ENCODE measurements at regions not wholly inside any gene's neighbourhood (a gene's known extent, or its start where the extent isn't known, plus 50 kb on each side); places are given as distances from the start of the nearest gene placed in this dataset.

DNA sequence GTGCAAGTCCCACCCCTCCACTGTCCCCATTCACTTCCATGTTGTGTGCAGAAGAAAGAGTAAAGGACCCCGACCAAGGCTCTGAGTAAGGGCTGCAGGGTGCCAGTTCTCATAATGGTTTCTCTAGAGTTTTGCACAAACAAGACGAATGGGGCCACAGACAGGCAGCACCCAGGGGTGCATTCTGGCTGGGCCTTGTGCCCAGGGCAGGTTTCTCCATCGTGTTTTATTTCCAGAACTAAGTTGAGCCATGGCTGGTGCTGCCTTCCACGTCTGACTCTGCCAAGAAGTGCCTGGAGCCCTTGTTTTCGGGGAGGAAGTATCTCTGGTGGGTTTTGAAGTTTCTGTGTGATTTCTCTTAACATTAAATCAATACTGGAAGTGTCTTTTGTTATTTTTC lies 95.0 kb upstream of the SDK1 start:
- ChIA-PET CTCF (no interaction called here), POLR2A (no interaction called here)

DNA sequence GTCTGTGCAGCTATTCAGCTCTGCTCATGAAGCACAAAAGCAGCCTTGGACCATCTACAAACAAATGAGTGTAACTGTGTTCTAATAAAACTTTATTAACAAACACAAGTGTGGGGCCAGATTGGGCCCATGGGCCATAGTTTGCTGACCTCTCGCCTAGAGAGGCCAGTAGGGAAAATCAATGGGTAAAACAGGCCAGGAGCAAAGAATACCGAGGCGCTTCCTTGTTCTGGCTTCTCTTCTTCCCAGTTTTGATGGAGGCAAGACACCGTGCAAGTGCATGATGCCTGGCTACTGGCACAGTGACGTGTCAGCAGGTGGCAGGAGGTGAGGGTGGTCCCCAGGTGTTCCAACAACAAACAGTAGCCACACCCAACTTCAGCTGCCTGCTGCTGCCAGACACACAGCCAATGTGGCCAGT lies 94.3 kb upstream of the SDK1 start:
- POLR2A ChIA-PET, result no interaction called here
- CTCF ChIA-PET, result no interaction called here

DNA sequence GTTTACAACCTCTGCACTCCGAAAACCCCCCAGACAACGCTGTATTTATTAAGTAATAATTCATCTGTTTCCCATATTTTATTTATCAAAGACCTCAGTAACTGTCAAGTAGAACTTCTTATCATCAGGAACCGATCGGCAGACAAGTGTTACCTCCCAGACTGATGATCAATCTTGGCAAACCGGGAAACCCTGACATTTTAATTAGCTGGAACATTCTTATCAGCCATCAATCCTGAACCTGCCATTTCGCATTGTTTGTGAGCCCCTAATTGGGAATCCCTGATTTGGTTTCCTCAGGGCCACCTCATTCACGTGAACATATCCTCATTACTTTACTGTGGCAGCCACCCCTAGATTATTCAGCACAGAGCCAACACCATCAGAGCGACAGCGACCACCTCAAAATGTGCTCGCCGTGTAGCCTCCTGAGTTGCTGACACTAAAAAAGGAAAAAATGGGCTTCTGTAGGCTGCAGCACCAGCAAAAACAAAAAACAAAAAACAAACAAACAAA lies 93.6 kb upstream of the SDK1 start:
- ChIA-PET CTCF (interaction anchor here (0.8 kb wide), 1 partner anchor 9 kb away, joined by 4 read pairs; no protein-coding TSS in a partner anchor), POLR2A (no interaction called here)

DNA sequence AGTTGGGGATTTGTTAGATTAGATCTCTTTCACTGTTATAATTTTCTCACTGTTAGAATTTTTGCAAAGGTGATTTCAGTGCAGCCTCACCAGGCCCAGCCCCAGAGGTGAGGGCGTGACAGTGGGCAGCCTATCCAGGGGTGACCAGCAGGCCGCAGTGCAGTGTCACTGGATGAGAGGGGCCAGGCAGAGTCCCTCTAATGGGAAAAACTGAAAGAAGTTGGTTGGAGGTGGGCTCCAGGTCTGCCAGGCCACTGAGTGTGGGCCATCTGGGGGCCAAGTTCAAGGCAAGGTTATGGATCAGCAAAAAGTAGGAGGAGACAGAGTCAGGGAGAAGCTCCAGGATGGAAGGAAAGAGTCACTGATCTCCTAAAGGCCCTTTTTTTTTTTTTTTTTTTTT lies 90.5 kb upstream of the SDK1 start:
- ChIA-PET CTCF (no interaction called here), POLR2A (no interaction called here)

DNA sequence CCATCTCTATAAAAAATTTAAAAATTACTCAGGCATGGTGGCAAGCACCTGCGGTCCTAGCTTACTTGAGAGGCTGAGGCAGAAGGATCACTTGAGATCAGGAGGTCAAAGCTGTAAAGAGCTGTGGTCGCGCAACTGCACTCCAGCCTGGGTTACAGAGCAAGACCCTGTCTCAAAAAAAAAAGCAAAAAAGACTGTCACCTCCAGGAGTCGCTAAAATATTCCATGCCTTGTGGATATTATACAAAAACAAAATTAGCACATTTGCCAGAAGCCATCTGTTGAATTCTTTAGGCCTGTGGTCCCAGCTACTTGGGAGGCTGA lies 87.0 kb upstream of the SDK1 start:
- POLR2A ChIA-PET, result no interaction called here
- CTCF ChIA-PET, result interaction anchor here (0.9 kb wide), 1 partner anchor 1743 kb away, joined by 3 read pairs; no protein-coding TSS in a partner anchor

DNA sequence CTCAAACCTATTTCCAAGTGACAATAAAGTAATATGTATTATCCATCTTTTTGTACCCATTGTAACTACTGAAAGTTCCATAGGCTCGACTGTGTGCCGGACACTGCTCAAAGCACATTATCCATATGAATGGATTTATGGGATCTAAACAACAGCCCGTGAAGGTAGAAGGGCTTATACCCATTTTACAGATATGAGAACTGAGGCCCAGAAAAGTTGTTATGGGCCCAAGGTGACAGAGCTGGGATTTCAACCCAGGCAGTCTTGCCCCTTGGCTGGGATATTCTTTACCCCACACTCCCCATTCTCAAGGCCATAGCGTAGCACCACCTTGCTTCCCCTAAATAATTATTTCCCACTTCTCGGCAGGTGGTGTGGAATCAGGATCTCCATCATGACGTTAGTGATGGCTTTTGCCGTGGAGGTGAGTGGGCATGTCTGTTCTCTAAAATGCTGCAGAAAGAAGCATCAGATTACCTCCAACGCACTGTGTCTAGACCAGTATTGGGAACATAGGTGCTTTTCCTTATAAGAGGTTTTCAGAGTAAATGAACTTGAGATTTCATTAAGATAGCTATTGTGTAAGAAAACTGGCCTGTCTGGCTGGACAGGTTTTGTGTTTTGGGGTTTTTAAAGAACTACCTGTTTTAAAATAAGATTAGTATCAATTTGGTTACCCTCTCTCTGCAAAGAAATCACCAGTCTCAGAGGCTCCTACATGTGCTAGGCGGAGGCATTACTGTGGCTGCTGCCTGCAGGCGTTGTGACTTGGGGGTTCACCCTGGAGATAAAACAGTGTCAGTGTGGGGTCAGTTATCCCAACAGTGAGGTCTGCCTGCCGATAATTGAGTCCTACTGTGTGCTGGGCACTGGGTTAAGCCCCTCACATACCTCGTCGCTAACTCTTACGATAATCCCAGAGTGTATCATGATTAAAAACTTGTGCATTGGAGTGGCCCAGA lies 85.1 kb upstream of the SDK1 start:
- CTCF ChIA-PET, result no interaction called here

DNA sequence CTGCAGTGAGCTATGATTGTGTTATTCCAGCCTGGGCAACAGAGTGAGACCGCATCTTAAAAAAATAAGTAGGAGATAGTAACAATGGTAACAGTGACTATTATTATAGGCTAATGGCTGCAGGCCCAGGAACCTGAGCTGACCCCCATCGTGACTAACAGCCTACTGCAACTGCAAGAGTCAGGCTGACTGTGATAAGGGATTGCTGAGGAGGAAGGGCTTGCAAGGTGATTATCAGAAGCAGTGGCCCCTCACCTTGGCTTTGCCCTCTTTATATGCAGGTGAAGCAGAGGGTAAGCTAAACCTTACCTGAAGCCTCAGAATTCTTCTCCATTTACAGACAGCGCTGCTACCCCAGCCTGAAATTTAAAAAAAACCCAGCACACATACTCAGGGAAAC lies 83.9 kb upstream of the SDK1 start:
- ChIA-PET CTCF (no interaction called here), POLR2A (no interaction called here)

More for the DNA sequence above, 85.1 kb upstream of the SDK1 start:
- POLR2A ChIA-PET, result no interaction called here

DNA sequence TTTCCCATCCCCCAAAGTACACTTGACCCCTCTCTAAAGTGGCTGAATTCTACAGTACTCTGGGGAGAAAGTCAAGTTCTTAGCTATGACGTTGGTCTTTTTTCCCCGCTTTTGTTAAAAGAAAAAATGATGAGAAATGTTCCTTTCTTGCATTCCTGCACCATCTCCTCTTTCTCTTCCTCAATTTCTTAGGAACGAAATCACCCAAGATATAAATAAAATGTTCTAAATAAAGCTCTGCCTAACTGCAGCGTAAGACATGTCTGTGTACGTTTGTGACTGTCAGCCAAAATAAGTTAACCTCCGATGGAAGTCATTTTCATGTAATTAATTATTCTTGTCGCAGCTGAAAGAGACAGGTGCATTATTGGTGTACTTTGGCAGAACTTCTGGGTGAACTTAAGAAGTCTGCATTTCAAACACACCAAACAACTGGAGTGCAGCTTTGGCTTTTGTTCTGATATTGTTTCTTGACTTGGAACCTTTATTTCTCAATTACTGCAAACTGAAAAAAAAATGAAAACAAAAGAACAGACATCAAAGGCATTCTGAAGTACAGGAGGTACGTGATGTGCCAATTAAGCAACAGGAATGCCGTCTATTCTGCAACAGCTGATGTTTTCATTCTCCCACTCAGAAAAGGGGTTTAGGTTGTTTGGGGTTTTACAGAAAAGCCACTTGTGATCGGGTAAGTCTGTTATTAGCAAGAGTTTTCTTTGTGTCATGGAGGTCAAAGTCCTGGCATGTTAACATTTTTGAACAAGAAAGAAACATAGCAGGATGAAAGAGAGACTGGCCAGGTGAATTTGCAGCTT lies 82.4 kb upstream of the SDK1 start:
- CTCF ChIA-PET, result no interaction called here
- POLR2A ChIA-PET, result no interaction called here

DNA sequence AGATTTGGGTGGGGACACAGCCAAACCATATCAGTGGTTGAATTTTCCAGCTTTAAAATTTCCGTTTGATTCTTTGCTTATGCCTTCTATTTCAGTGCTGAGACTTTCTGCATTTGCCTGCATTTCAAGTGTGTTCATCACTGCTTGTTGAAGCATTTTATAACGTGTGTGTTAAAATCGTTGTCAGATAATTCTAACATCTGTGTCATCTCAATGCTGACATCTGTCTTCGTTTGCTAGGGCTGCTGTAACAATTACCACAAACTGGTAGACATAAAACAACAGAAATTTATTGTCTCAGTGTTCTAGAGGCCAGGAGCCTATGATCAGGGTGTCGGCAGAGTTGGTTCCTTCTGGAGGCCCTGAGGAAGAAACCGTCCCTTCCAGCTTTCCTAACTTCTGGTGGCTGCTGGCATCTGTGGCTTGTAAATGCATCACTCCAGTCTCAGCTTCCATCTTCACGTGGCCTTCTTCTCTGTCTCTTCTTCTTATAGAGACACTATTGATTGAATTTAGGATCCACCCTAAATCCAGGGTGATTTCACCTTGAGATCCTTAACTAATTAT lies 71.1 kb upstream of the SDK1 start:
- CTCF ChIA-PET, result no interaction called here

DNA sequence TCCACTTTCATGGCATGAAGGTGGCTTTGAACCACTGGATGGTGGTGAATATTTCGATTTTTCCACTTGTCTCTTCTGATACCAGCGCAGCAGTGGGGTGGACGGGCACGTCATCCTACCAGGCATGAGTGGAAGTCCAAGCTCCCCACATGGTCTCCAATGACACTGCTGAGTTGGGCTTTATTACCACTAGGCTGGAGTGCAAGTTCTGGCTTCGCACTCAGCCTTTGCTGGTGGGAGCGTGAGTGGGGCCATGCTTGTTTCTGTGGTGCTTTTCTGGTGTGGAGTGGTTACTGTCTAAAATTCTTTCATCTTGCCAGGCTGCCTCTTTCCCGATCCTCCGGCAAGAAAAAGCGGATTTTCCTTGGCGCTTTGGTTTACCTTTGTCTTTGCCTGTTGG lies 70.1 kb upstream of the SDK1 start:
- POLR2A ChIA-PET, result no interaction called here
- CTCF ChIA-PET, result no interaction called here

More for the DNA sequence above, 71.1 kb upstream of the SDK1 start:
- POLR2A ChIA-PET, result no interaction called here

DNA sequence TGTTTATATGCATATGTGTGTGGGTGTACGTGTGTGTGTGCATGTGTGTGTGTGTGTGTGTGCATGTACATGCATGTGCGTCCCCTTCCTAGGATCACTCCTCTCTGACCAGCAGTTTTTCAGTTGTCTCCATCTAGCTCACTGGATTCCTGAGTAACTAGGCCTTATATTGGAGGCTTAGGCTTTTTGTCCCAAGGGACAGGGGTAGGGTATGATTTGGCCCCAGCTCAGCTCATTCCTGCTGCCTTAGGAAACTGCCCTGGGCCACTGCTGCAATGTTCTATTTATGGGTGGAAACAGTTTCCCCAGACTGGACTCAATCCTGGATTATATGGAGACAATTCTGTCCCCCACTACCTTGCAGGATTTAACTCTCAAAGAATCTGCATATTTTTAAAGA lies 68.8 kb upstream of the SDK1 start:
- ChIA-PET POLR2A (no interaction called here), CTCF (no interaction called here)

DNA sequence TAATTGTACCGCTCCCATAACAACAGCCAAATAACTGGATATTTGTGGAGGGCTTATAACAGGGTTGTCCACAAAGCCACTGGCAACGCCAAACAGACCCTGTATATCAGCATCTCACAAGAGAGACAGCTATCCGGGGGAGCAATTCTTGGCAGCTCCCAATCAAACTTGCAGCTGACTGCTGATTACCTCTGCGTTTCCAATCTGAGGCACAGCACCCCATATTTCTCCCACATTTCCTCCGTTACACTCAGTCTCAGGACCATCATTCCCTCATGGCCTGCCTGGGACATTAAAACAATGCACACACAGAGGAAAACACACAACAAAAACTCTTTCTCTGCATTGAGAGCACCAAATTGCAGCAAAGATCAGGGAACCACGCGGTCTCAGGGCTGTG lies 67.8 kb upstream of the SDK1 start:
- POLR2A ChIA-PET, result no interaction called here

DNA sequence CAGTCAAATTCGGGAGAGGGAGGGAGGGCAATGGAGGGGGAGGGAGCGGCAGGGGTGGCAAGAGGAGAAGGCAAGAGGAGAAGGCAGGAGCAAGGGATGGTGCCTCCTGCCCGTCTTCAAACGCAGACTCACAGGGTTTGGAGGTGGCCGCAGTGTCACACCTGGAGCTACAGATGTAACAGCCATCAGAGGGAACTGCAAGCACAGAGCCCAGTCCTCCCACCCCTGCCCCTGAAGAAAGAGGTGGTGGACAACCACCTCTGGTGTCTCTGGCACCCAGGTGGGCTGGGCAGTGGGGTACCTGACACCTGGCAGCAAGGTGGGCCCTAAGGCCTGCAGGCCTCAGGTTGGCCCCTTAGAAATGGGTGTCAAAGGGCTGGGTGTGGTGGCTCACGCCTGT lies 67.0 kb upstream of the SDK1 start:
- POLR2A ChIA-PET, result no interaction called here
- CTCF ChIA-PET, result no interaction called here

More for the DNA sequence above, 67.8 kb upstream of the SDK1 start:
- CTCF ChIA-PET, result no interaction called here

DNA sequence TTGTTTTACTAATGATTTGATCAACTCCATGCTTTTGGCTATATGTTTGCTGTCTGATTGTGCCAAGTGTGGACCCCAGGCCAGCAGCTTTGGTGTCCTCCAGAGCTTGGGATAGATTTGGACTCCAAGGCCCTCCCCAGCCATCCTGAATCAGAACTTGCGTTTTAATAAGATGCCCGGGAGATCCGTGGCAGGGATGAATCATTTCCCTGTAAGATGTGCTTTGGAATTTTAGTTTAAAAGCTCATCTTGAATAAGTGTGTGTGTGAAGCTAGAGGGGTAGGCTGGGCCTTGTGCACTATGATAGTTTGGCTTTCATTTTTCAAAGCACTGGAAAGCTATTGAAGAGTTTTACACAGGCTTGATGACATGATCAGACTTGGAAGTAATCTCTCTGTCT lies 66.2 kb upstream of the SDK1 start:
- CTCF ChIA-PET, result no interaction called here
- POLR2A ChIA-PET, result no interaction called here

DNA sequence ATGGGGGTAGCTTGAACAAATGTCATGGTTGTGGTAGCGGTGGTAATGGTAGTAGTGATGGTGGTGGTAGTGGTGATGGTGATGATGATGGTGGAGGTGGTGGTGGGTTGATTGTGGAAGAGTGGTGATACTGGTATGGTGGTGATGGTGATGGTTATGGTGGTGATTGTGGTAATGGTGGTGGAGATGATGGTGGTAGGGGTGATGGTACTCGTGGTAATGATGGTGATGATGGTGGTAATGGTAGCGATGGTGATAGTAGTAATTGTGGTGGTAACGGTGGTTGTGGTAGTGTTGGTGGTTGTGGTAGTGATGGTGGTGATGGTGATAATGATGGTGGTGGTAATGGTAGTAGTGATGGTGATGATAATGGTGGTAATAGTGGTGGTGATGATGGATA lies 65.7 kb upstream of the SDK1 start:
- CTCF ChIA-PET, result no interaction called here
- POLR2A ChIA-PET, result no interaction called here

DNA sequence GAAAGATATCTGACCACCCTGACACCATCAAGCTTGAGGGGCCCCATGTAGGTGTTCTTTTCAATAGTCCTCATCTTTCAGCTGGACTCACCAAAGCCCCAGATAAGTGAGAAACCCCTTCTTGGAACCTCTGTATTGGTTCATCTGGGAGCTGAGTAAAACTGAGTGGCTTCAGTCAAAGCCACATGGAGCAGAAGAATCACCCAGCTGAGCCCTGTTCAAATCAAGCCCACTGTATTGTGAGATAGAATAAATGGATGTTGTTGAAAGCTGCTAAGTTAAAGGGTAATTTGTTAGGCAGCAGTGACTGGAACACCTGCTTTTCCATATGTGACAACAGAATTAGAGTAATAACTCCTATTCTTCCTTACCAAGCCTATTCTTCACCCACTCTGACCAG lies 64.8 kb upstream of the SDK1 start:
- CTCF ChIA-PET, result no interaction called here
- POLR2A ChIA-PET, result no interaction called here

DNA sequence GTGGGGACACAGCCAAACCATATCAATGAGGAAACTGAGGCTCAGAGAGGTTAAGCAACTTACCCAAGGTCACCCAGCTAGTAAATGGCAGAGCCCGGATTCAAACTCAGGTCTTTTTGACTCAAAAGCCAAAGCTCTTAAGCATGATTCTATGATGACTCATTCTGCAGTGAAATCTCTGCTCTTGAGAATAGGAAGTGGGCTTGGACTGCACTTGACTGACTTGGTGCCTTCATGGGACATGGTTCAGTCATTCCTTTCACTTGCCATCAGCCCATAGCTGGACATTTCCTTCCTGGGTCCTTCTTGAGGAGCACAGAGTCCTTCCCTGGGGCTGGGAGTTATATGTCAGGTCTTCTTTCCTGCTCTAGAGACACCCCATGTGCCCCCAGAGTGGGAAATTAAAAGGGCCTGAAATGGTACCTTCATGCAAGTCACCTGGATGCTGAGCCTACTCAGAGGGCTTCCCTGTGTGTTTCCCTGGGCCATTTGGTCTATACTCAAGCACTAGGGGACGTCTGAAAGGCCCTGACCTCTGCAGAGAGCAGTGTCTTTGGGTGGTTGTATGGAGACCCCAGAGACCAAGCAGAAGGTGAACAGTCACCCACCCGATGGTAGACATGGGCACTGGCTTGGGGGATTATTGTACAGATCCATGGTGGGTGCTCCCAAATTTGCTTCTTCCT lies 62.4 kb upstream of the SDK1 start:
- ChIA-PET POLR2A (no interaction called here), CTCF (no interaction called here)

DNA sequence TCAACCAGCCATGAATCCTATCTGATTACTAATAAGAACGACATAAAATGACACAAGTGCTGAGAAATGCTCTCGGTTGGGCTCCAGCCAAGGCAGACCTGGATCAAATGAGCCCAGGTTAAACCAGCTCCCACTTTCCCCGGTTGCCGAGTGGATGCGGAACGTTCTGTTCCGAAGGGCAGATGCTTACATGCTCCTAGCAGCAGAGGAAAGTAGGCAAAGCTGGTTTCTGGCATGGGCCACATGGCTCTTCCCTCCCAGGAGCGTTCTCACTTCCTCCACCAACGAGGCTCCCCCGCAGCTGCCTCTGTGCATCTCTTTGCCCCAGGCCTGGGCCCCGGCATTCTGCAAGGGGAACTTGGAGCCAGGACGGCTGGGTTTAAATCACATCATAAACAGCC lies 61.8 kb upstream of the SDK1 start:
- ChIA-PET POLR2A (no interaction called here), CTCF (interaction anchor here (0.6 kb wide), 1 partner anchor 529 kb away, joined by 3 read pairs; no protein-coding TSS in a partner anchor)

DNA sequence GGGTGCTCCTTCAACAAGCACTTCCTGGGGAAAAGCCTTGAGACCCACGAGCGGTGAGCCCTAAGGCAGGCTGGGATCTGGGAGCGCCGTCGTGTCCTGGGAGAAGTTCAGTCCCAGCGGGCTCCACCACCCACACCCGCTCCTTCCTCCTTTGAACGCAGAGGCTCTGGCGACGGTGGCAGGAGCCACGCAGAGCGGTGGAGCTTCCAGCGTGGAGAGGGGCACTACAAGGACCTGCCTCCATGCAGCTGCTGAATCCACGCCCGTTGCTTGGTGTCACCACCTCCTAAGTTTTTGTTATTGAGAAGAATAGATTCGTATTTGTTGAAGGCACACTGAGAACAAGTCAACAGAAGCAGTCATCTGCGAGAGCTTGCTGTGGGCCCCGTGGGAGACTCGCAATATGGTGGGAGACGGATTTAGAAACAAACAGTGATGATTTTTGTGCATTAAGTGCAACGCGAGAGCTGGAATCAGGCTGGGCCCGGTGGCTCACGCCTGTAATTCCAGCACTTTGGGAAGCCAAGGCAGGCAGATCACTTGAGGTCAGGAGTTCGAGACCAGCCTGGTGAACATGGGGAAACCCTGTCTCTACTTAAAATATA lies 60.1 kb upstream of the SDK1 start:
- CTCF ChIA-PET, result interaction anchor here (0.6 kb wide), 1 partner anchor 297 kb away, joined by 3 read pairs; no protein-coding TSS in a partner anchor

More for the DNA sequence above, 60.1 kb upstream of the SDK1 start:
- POLR2A ChIA-PET, result no interaction called here
